ENCODE measurements at regions not wholly inside any gene's neighbourhood (a gene's known extent, or its start where the extent isn't known, plus 50 kb on each side); places are given as distances from the start of the nearest gene placed in this dataset.

- Histone ChIP-seq H3K4me3 (ENCODE audit: control insufficient read depth in 1 of 7, extremely low read depth in 1 of 7, insufficient read depth in 4 of 7, low read depth in 2 of 7, low read length in 6 of 7) (no peak overlapping the region), H3K4me1 (ENCODE audit: control extremely low read depth in 1 of 4, control insufficient read depth in 4 of 4, insufficient read depth in 4 of 4, low read length in 3 of 4) (peaks cover 0 to 2% (median 0%) of the 10 kb centered on the region in 4 experiments), H3K9me3 (ENCODE audit: control extremely low read depth in 1 of 5, control insufficient read depth in 4 of 5, insufficient read depth in 2 of 5, low read depth in 1 of 5, low read length in 4 of 5) (peaks cover 0 to 2% (median 0%) of the 10 kb centered on the region in 5 experiments), H3K27me3 (replicated peaks in 2 of 5; ENCODE audit: control insufficient read depth in 4 of 5, insufficient read depth in 5 of 5, low read length in 4 of 5) (no peaks in the 10 kb centered on the region), H3K36me3 (ENCODE audit: control insufficient read depth in 4 of 4, insufficient read depth in 4 of 4, low read length in 3 of 4) (no peaks in the 10 kb centered on the region), H3K27ac (ENCODE audit: insufficient read depth in 1 of 2, low read depth in 1 of 2, low read length in 2 of 2, poor library complexity in 1 of 2, severe bottlenecking in 2 of 2) (no peak overlapping the region)
- no peak for DNase-seq
- ChIA-PET POLR2A (no interaction called here), CTCF (no interaction called here)
- WGBS (ENCODE audit: insufficient coverage): no CpG with 5 or more reads among the region's 3 CpGs
Observed at GRCh38 chr12:24198070-24198469, 248.6 kb upstream of the SOX5 start.

DNA sequence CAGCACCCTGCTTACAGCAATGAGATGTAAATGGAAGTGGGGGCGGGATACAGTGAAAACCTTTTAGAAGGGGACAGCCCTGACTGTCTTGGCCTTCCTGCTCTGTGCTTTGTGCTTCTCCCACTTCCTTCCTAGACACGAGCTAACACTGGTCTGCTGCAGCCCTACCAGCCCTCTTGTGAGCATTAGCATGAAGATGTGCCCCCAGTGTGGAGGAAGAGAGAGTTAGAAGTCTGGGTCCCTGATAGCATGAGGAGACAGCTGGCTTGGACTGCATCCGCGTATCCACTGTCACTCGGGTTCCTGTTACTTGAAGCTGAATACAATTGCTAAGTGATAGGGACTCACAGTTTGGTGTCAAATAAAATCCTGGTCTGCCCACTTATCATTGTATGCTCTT, 248.1 kb upstream of the SOX5 start:
- no peaks in the 10 kb centered on the region for H3K36me3 ChIP-seq (ENCODE audit: control insufficient read depth in 4 of 4, insufficient read depth in 4 of 4, low read length in 3 of 4)
- WGBS (ENCODE audit: insufficient coverage): 42% methylated on average over 2 of the region's 5 CpGs
- DNase-seq: no peak
- no peak overlapping the region for H3K27ac ChIP-seq (ENCODE audit: insufficient read depth in 1 of 2, low read depth in 1 of 2, low read length in 2 of 2, poor library complexity in 1 of 2, severe bottlenecking in 2 of 2)
- H3K9me3 ChIP-seq (ENCODE audit: control extremely low read depth in 1 of 5, control insufficient read depth in 4 of 5, insufficient read depth in 2 of 5, low read depth in 1 of 5, low read length in 4 of 5): no peaks in the 10 kb centered on the region
- H3K4me1 ChIP-seq (ENCODE audit: control extremely low read depth in 1 of 4, control insufficient read depth in 4 of 4, insufficient read depth in 4 of 4, low read length in 3 of 4): peaks cover 0 to 2% (median 0%) of the 10 kb centered on the region in 4 experiments
- no peak overlapping the region for H3K4me3 ChIP-seq (ENCODE audit: control insufficient read depth in 1 of 7, extremely low read depth in 1 of 7, insufficient read depth in 4 of 7, low read depth in 2 of 7, low read length in 6 of 7)
- ChIA-PET POLR2A (no interaction called here), CTCF (no interaction called here)
- H3K27me3 ChIP-seq (replicated peaks in 2 of 5; ENCODE audit: control insufficient read depth in 4 of 5, insufficient read depth in 5 of 5, low read length in 4 of 5): no peaks in the 10 kb centered on the region

GRCh38 chr12:24195063-24195462, 245.6 kb upstream of the SOX5 start:
- no CpG with 5 or more reads among the region's 4 CpGs for WGBS (ENCODE audit: insufficient coverage)
- H3K27me3 ChIP-seq (replicated peaks in 2 of 5; ENCODE audit: control insufficient read depth in 4 of 5, insufficient read depth in 5 of 5, low read length in 4 of 5): no peaks in the 10 kb centered on the region
- CTCF ChIA-PET: no interaction called here
- no peak overlapping the region for H3K4me3 ChIP-seq (ENCODE audit: control insufficient read depth in 1 of 7, extremely low read depth in 1 of 7, insufficient read depth in 4 of 7, low read depth in 2 of 7, low read length in 6 of 7)
- peaks cover 0 to 2% (median 0%) of the 10 kb centered on the region in 4 experiments for H3K4me1 ChIP-seq (ENCODE audit: control extremely low read depth in 1 of 4, control insufficient read depth in 4 of 4, insufficient read depth in 4 of 4, low read length in 3 of 4)
- DNase-seq: no peak
- no peaks in the 10 kb centered on the region for H3K9me3 ChIP-seq (ENCODE audit: control extremely low read depth in 1 of 5, control insufficient read depth in 4 of 5, insufficient read depth in 2 of 5, low read depth in 1 of 5, low read length in 4 of 5)
- no peak overlapping the region for H3K27ac ChIP-seq (ENCODE audit: insufficient read depth in 1 of 2, low read depth in 1 of 2, low read length in 2 of 2, poor library complexity in 1 of 2, severe bottlenecking in 2 of 2)
- H3K36me3 ChIP-seq (ENCODE audit: control insufficient read depth in 4 of 4, insufficient read depth in 4 of 4, low read length in 3 of 4): no peaks in the 10 kb centered on the region
- POLR2A ChIA-PET: no interaction called here

GRCh38 chr12:24191117-24191516, 241.6 kb upstream of the SOX5 start:
- Histone ChIP-seq H3K4me3 (ENCODE audit: control insufficient read depth in 1 of 7, extremely low read depth in 1 of 7, insufficient read depth in 4 of 7, low read depth in 2 of 7, low read length in 6 of 7) (no peak overlapping the region), H3K27ac (ENCODE audit: insufficient read depth in 1 of 2, low read depth in 1 of 2, low read length in 2 of 2, poor library complexity in 1 of 2, severe bottlenecking in 2 of 2) (no peak overlapping the region), H3K27me3 (replicated peaks in 2 of 5; ENCODE audit: control insufficient read depth in 4 of 5, insufficient read depth in 5 of 5, low read length in 4 of 5) (no peaks in the 10 kb centered on the region), H3K36me3 (ENCODE audit: control insufficient read depth in 4 of 4, insufficient read depth in 4 of 4, low read length in 3 of 4) (no peaks in the 10 kb centered on the region), H3K9me3 (ENCODE audit: control extremely low read depth in 1 of 5, control insufficient read depth in 4 of 5, insufficient read depth in 2 of 5, low read depth in 1 of 5, low read length in 4 of 5) (no peaks in the 10 kb centered on the region), H3K4me1 (ENCODE audit: control extremely low read depth in 1 of 4, control insufficient read depth in 4 of 4, insufficient read depth in 4 of 4, low read length in 3 of 4) (no peaks in the 10 kb centered on the region)
- 100% methylated on average over 4 of the region's 5 CpGs for WGBS (ENCODE audit: insufficient coverage)
- POLR2A ChIA-PET: no interaction called here
- no peak for DNase-seq
- CTCF ChIA-PET: no interaction called here

GRCh38 chr12:24185782-24186181, 236.3 kb upstream of the SOX5 start:
- ChIA-PET POLR2A (no interaction called here), CTCF (interaction anchor here (1.4 to 1.8 kb wide), 2 partner anchors 22 to 26 kb away, joined by 3 read pairs; no protein-coding TSS in a partner anchor)
- Histone ChIP-seq H3K4me1 (ENCODE audit: control extremely low read depth in 1 of 4, control insufficient read depth in 4 of 4, insufficient read depth in 4 of 4, low read length in 3 of 4) (no peaks in the 10 kb centered on the region), H3K27me3 (replicated peaks in 2 of 5; ENCODE audit: control insufficient read depth in 4 of 5, insufficient read depth in 5 of 5, low read length in 4 of 5) (no peaks in the 10 kb centered on the region), H3K9me3 (ENCODE audit: control extremely low read depth in 1 of 5, control insufficient read depth in 4 of 5, insufficient read depth in 2 of 5, low read depth in 1 of 5, low read length in 4 of 5) (no peaks in the 10 kb centered on the region), H3K36me3 (ENCODE audit: control insufficient read depth in 4 of 4, insufficient read depth in 4 of 4, low read length in 3 of 4) (no peaks in the 10 kb centered on the region), H3K4me3 (ENCODE audit: control insufficient read depth in 1 of 7, extremely low read depth in 1 of 7, insufficient read depth in 4 of 7, low read depth in 2 of 7, low read length in 6 of 7) (no peak overlapping the region), H3K27ac (ENCODE audit: insufficient read depth in 1 of 2, low read depth in 1 of 2, low read length in 2 of 2, poor library complexity in 1 of 2, severe bottlenecking in 2 of 2) (no peak overlapping the region)
- no CpG with 5 or more reads among the region's 1 CpG for WGBS (ENCODE audit: insufficient coverage)
- DNase-seq: no peak

GRCh38 chr12:24177889-24178288, 228.4 kb upstream of the SOX5 start:
- no peaks in the 10 kb centered on the region for H3K9me3 ChIP-seq (ENCODE audit: control extremely low read depth in 1 of 5, control insufficient read depth in 4 of 5, insufficient read depth in 2 of 5, low read depth in 1 of 5, low read length in 4 of 5)
- no peaks in the 10 kb centered on the region for H3K4me1 ChIP-seq (ENCODE audit: control extremely low read depth in 1 of 4, control insufficient read depth in 4 of 4, insufficient read depth in 4 of 4, low read length in 3 of 4)
- no peaks in the 10 kb centered on the region for H3K27me3 ChIP-seq (replicated peaks in 2 of 5; ENCODE audit: control insufficient read depth in 4 of 5, insufficient read depth in 5 of 5, low read length in 4 of 5)
- H3K36me3 ChIP-seq (ENCODE audit: control insufficient read depth in 4 of 4, insufficient read depth in 4 of 4, low read length in 3 of 4): no peaks in the 10 kb centered on the region
- no CpG with 5 or more reads among the region's 1 CpG for WGBS (ENCODE audit: insufficient coverage)
- H3K27ac ChIP-seq (ENCODE audit: insufficient read depth in 1 of 2, low read depth in 1 of 2, low read length in 2 of 2, poor library complexity in 1 of 2, severe bottlenecking in 2 of 2): no peak overlapping the region
- no peak for DNase-seq
- CTCF ChIA-PET: no interaction called here
- H3K4me3 ChIP-seq (ENCODE audit: control insufficient read depth in 1 of 7, extremely low read depth in 1 of 7, insufficient read depth in 4 of 7, low read depth in 2 of 7, low read length in 6 of 7): no peak overlapping the region
- POLR2A ChIA-PET: no interaction called here

- ChIA-PET CTCF (no interaction called here), POLR2A (no interaction called here)
- H3K4me1 ChIP-seq (ENCODE audit: control extremely low read depth in 1 of 4, control insufficient read depth in 4 of 4, insufficient read depth in 4 of 4, low read length in 3 of 4): no peaks in the 10 kb centered on the region
- no peaks in the 10 kb centered on the region for H3K9me3 ChIP-seq (ENCODE audit: control extremely low read depth in 1 of 5, control insufficient read depth in 4 of 5, insufficient read depth in 2 of 5, low read depth in 1 of 5, low read length in 4 of 5)
- DNase-seq: no peak
- no peaks in the 10 kb centered on the region for H3K27me3 ChIP-seq (replicated peaks in 2 of 5; ENCODE audit: control insufficient read depth in 4 of 5, insufficient read depth in 5 of 5, low read length in 4 of 5)
- H3K36me3 ChIP-seq (ENCODE audit: control insufficient read depth in 4 of 4, insufficient read depth in 4 of 4, low read length in 3 of 4): no peaks in the 10 kb centered on the region
- no peak overlapping the region for H3K27ac ChIP-seq (ENCODE audit: insufficient read depth in 1 of 2, low read depth in 1 of 2, low read length in 2 of 2, poor library complexity in 1 of 2, severe bottlenecking in 2 of 2)
- no peak overlapping the region for H3K4me3 ChIP-seq (ENCODE audit: control insufficient read depth in 1 of 7, extremely low read depth in 1 of 7, insufficient read depth in 4 of 7, low read depth in 2 of 7, low read length in 6 of 7)
- WGBS (ENCODE audit: insufficient coverage): 83% methylated on average over 1 of the region's 4 CpGs
Observed at GRCh38 chr12:24175929-24176328, 226.5 kb upstream of the SOX5 start.
